Trophoblast cell (in vitro differentiated cells and primary cell): ENCODE measurements at regions not wholly inside any gene's neighbourhood (a gene's known extent, or its start where the extent isn't known, plus 50 kb on each side); places are given as distances from the start of the nearest gene placed in this dataset.

ENCODE experiments used
- DNase-seq, 2 donors: peaks; one replicate each; pipeline ENCODE4 v3.0.0-alpha.2; 2016
- H2AFZ ChIP-seq: 2 replicates; pipeline ENCODE4 v1.6.1; 2013; ENCODE audit warnings: low read length, moderate library complexity, mild to moderate bottlenecking; ENCODE audit not compliant: insufficient read depth, poor library complexity
- H2AK5ac ChIP-seq: 2 replicates; pipeline ENCODE4 v1.6.1; 2013; ENCODE audit warnings: mild to moderate bottlenecking, low read length
- H2BK120ac ChIP-seq: 2 replicates; pipeline ENCODE4 v1.6.1; 2013; ENCODE audit warnings: low read length, mild to moderate bottlenecking, moderate library complexity; ENCODE audit not compliant: insufficient read depth, poor library complexity
- H2BK12ac ChIP-seq: 2 replicates; pipeline ENCODE4 v1.6.1; 2013; ENCODE audit warnings: mild to moderate bottlenecking, low read length, moderate library complexity
- H2BK5ac ChIP-seq: 2 replicates; pipeline ENCODE4 v1.6.1; 2013; ENCODE audit warnings: low read length, low read depth, moderate library complexity, mild to moderate bottlenecking; ENCODE audit not compliant: poor library complexity
- H3K14ac ChIP-seq: 2 replicates; pipeline ENCODE4 v1.6.1; 2013; ENCODE audit warnings: mild to moderate bottlenecking, low read length
- H3K18ac ChIP-seq: 2 replicates; pipeline ENCODE4 v1.6.1; 2013; ENCODE audit warnings: mild to moderate bottlenecking, low read length
- H3K23ac ChIP-seq: 2 replicates; pipeline ENCODE4 v1.6.1; 2013; ENCODE audit warnings: low read length
- H3K27ac ChIP-seq: 2 replicates; pipeline ENCODE4 v1.5.1; 2013; ENCODE audit warnings: low read depth, mild to moderate bottlenecking, inconsistent platforms, low read length, moderate library complexity
- H3K27me3 ChIP-seq: 2 replicates; pipeline ENCODE4 v1.6.1; 2013; ENCODE audit warnings: inconsistent platforms, mild to moderate bottlenecking, low read length, moderate library complexity; ENCODE audit not compliant: insufficient read depth
- H3K36me3 ChIP-seq, 2 experiments: 1 replicate in 1 of 2; 2 replicates in 1 of 2; pipeline ENCODE4 v1.6.1; 2013; ENCODE audit warnings: low read length in 2 of 2, mild to moderate bottlenecking in 2 of 2, moderate library complexity in 1 of 2; ENCODE audit not compliant: insufficient read depth in 2 of 2, control insufficient read depth in 1 of 2
- H3K4ac ChIP-seq: 2 replicates; pipeline ENCODE4 v1.6.1; 2013; ENCODE audit warnings: low read depth, mild to moderate bottlenecking, low read length, moderate library complexity
- H3K4me1 ChIP-seq, 2 experiments: 1 replicate in 1 of 2; 2 replicates in 1 of 2; pipeline ENCODE4 v1.6.1; 2013; ENCODE audit warnings: low read length in 2 of 2, mild to moderate bottlenecking in 2 of 2, moderate library complexity in 1 of 2; ENCODE audit not compliant: insufficient read depth in 2 of 2, control insufficient read depth in 1 of 2
- H3K4me2 ChIP-seq: 2 replicates; pipeline ENCODE4 v1.6.1; 2013; ENCODE audit warnings: inconsistent platforms, mild to moderate bottlenecking, low read length, moderate library complexity
- H3K4me3 ChIP-seq: 2 replicates; pipeline ENCODE4 v1.5.1; 2013; ENCODE audit warnings: mild to moderate bottlenecking, low read depth, low read length, inconsistent platforms
- H3K79me1 ChIP-seq: one replicate; pipeline ENCODE4 v1.6.1; 2013; ENCODE audit warnings: low read length
- H3K79me2 ChIP-seq: 2 replicates; pipeline ENCODE4 v1.6.1; 2013; ENCODE audit warnings: low read length, mild to moderate bottlenecking; ENCODE audit not compliant: control insufficient read depth, insufficient read depth, poor library complexity
- H3K9ac ChIP-seq: 2 replicates; pipeline ENCODE4 v1.6.1; 2013; ENCODE audit warnings: mild to moderate bottlenecking, low read length
- H3K9me3 ChIP-seq: 2 replicates; pipeline ENCODE4 v1.6.1; 2013; ENCODE audit warnings: low read depth, mild to moderate bottlenecking, control low read depth, inconsistent platforms, low read length; ENCODE audit not compliant: insufficient read depth
- H4K12ac ChIP-seq: 2 replicates; pipeline ENCODE4 v1.6.1; 2013; ENCODE audit warnings: low read depth, mild to moderate bottlenecking, low read length, moderate library complexity
- H4K8ac ChIP-seq: 2 replicates; pipeline ENCODE4 v1.6.1; 2013; ENCODE audit warnings: low read depth, mild to moderate bottlenecking, low read length, moderate library complexity
- H4K91ac ChIP-seq: one replicate; pipeline ENCODE4 v1.6.1; 2013; ENCODE audit warnings: low read depth, mild to moderate bottlenecking, low read length, moderate library complexity
- WGBS: extraction: QIAGEN DNeasy Blood & Tissue Kit; methylation state at CpG from one replicate; pipeline ENCODE4 v1.1.7; 2013; ENCODE audit warnings: missing lambda C conversion rate; ENCODE audit not compliant: insufficient read length, insufficient coverage; ENCODE audit errors: extremely low coverage; 5-methylcytosine and 5-hydroxymethylcytosine counted together

DNA sequence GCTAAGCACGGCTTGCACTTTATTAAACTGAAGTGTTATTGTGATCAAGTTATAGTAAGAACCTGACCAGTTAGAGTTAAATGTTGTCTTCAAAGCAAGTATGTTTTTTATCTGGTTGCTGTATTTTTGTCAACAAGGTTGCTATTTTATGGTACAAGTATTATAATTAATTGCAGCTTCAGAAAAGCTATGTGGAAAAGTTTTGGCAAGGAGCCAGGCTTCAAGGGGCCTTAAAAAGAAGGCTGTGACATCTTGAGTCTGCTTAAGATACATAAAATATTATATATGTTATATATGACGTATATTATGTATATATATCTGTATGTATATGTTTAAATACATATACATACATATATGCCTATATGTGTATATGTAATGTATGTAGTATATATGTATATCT, 1461.2 kb upstream of the CDH8 start:
- no peaks in the 10 kb centered on the region for H3K9me3 ChIP-seq
- no peaks in the 10 kb centered on the region for H3K79me2 ChIP-seq
- no peak overlapping the region for H2BK120ac ChIP-seq
- H3K27ac ChIP-seq, result no peak overlapping the region
- H3K14ac ChIP-seq, result no peak overlapping the region
- H2BK5ac ChIP-seq, result no peak overlapping the region
- H2AFZ ChIP-seq, result no peak overlapping the region
- H4K8ac ChIP-seq, result no peak overlapping the region
- H3K4ac ChIP-seq, result no peak overlapping the region
- no peaks in the 10 kb centered on the region for H3K27me3 ChIP-seq
- H3K36me3 ChIP-seq, result no peaks in the 10 kb centered on the region
- H4K12ac ChIP-seq, result no peak overlapping the region
- no peak overlapping the region for H2BK12ac ChIP-seq
- H3K79me1 ChIP-seq, result no peaks in the 10 kb centered on the region
- no peak for DNase-seq
- H3K9ac ChIP-seq, result no peak overlapping the region
- H3K4me3 ChIP-seq, result no peak overlapping the region
- H3K4me1 ChIP-seq, result no peaks in the 10 kb centered on the region
- H3K18ac ChIP-seq, result no peak overlapping the region
- no peak overlapping the region for H4K91ac ChIP-seq
- no peak overlapping the region for H3K23ac ChIP-seq
- H3K4me2 ChIP-seq, result no peak overlapping the region
- no peak overlapping the region for H2AK5ac ChIP-seq
- WGBS, result no CpG with 5 or more reads among the region's 2 CpGs

GRCh38 chr16:63496282-63496681, 1460.0 kb upstream of the CDH8 start:
- WGBS, result no CpG with 5 or more reads among the region's 1 CpG
- no peaks in the 10 kb centered on the region for H3K79me1 ChIP-seq

DNA sequence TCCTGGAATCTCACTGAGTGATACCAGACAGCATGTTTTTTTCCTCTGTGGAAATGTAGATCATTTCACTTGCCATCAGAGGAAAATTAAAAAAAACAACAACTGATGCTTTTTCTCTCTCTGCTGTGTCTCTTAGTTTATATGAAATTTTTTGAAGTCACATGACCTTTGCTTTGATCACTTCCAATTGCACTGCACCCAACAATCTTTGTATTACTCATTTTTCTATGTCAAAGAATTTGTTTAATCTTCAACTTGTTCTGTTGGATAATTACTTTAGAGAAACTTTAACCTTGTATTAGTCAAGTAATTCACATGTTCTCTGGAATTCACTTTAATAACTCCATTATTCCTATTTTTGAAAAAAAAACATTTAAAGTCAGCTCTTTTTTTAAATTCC, 1452.7 kb upstream of the CDH8 start:
- no peaks in the 10 kb centered on the region for H3K4me1 ChIP-seq
- H3K4me2 ChIP-seq, result no peak overlapping the region
- H4K8ac ChIP-seq, result no peak overlapping the region
- H3K18ac ChIP-seq, result no peak overlapping the region
- H2BK120ac ChIP-seq, result no peak overlapping the region
- no peak overlapping the region for H3K27ac ChIP-seq
- no peak overlapping the region for H3K23ac ChIP-seq
- no peak overlapping the region for H4K91ac ChIP-seq
- H2AFZ ChIP-seq, result no peak overlapping the region
- no peak overlapping the region for H3K4me3 ChIP-seq
- no peak overlapping the region for H2BK12ac ChIP-seq
- no peak overlapping the region for H3K4ac ChIP-seq
- no peak overlapping the region for H2AK5ac ChIP-seq
- H3K27me3 ChIP-seq, result no peaks in the 10 kb centered on the region
- H3K14ac ChIP-seq, result no peak overlapping the region
- no peaks in the 10 kb centered on the region for H3K79me2 ChIP-seq
- DNase-seq, result no peak
- H2BK5ac ChIP-seq, result no peak overlapping the region
- H3K9me3 ChIP-seq, result no peaks in the 10 kb centered on the region
- no peak overlapping the region for H4K12ac ChIP-seq
- H3K79me1 ChIP-seq, result no peaks in the 10 kb centered on the region
- H3K36me3 ChIP-seq, result no peaks in the 10 kb centered on the region
- H3K9ac ChIP-seq, result no peak overlapping the region

More at GRCh38 chr16:63496282-63496681, 1460.0 kb upstream of the CDH8 start:
- Histone ChIP-seq H3K4me1 (no peaks in the 10 kb centered on the region), H4K91ac (no peak overlapping the region), H3K4ac (no peak overlapping the region), H3K27me3 (no peaks in the 10 kb centered on the region), H2BK12ac (no peak overlapping the region), H3K23ac (no peak overlapping the region), H3K14ac (no peak overlapping the region), H3K9ac (no peak overlapping the region), H3K18ac (no peak overlapping the region), H2AK5ac (no peak overlapping the region), H3K79me2 (no peaks in the 10 kb centered on the region), H2BK120ac (no peak overlapping the region), H3K9me3 (no peaks in the 10 kb centered on the region), H3K36me3 (no peaks in the 10 kb centered on the region), H3K27ac (no peak overlapping the region), H4K12ac (no peak overlapping the region), H4K8ac (no peak overlapping the region), H2BK5ac (no peak overlapping the region), H3K4me3 (no peak overlapping the region), H2AFZ (no peak overlapping the region), H3K4me2 (no peak overlapping the region)
- DNase-seq, result no peak

GRCh38 chr16:63481060-63481459, 1444.8 kb upstream of the CDH8 start:
- no peak overlapping the region for H3K9ac ChIP-seq
- H2AFZ ChIP-seq, result no peak overlapping the region
- no peak overlapping the region for H3K4me2 ChIP-seq
- no peaks in the 10 kb centered on the region for H3K9me3 ChIP-seq
- H4K91ac ChIP-seq, result no peak overlapping the region
- no peak overlapping the region for H2BK12ac ChIP-seq
- no peaks in the 10 kb centered on the region for H3K79me1 ChIP-seq
- H2AK5ac ChIP-seq, result no peak overlapping the region
- no peak overlapping the region for H2BK120ac ChIP-seq
- no peak overlapping the region for H3K23ac ChIP-seq
- H4K12ac ChIP-seq, result no peak overlapping the region
- H3K27me3 ChIP-seq, result no peaks in the 10 kb centered on the region
- H3K36me3 ChIP-seq, result no peaks in the 10 kb centered on the region
- H2BK5ac ChIP-seq, result no peak overlapping the region
- H3K4me3 ChIP-seq, result no peak overlapping the region
- H3K4ac ChIP-seq, result no peak overlapping the region
- no peaks in the 10 kb centered on the region for H3K4me1 ChIP-seq
- DNase-seq, result no peak
- no peak overlapping the region for H3K14ac ChIP-seq
- no peak overlapping the region for H3K27ac ChIP-seq
- H4K8ac ChIP-seq, result no peak overlapping the region
- no peaks in the 10 kb centered on the region for H3K79me2 ChIP-seq
- H3K18ac ChIP-seq, result no peak overlapping the region

GRCh38 chr16:63473725-63474124, 1437.5 kb upstream of the CDH8 start:
- H3K4me3 ChIP-seq, result no peak overlapping the region
- no peak overlapping the region for H3K14ac ChIP-seq
- H3K27ac ChIP-seq, result no peak overlapping the region
- DNase-seq, result no peak
- no peak overlapping the region for H2BK120ac ChIP-seq
- no peaks in the 10 kb centered on the region for H3K36me3 ChIP-seq
- H2BK5ac ChIP-seq, result no peak overlapping the region
- H3K27me3 ChIP-seq, result no peaks in the 10 kb centered on the region
- no peak overlapping the region for H2AK5ac ChIP-seq
- no peak overlapping the region for H3K4ac ChIP-seq
- no peaks in the 10 kb centered on the region for H3K79me2 ChIP-seq
- H4K12ac ChIP-seq, result no peak overlapping the region
- H2AFZ ChIP-seq, result no peak overlapping the region
- H4K91ac ChIP-seq, result no peak overlapping the region
- no peak overlapping the region for H3K18ac ChIP-seq
- H3K9ac ChIP-seq, result no peak overlapping the region
- no peak overlapping the region for H3K23ac ChIP-seq
- no peaks in the 10 kb centered on the region for H3K4me1 ChIP-seq
- no peak overlapping the region for H4K8ac ChIP-seq
- H3K79me1 ChIP-seq, result no peaks in the 10 kb centered on the region
- no peak overlapping the region for H3K4me2 ChIP-seq
- H2BK12ac ChIP-seq, result no peak overlapping the region
- H3K9me3 ChIP-seq, result no peaks in the 10 kb centered on the region
